Suppressor macrophage treated with lipopolysaccharide for 1 hour (primary cell): ENCODE measurements at regions not wholly inside any gene's neighbourhood (a gene's known extent, or its start where the extent isn't known, plus 50 kb on each side); places are given as distances from the start of the nearest gene placed in this dataset.
A peak's percentile ranks its signal among the peaks of the same experiment; 100 is the strongest.
"Not testable (repeated sequence)": the region's sequence is repeated elsewhere in the genome, so short reads cannot be mapped to it uniquely, and the experiment has no call there.

Source experiments
- DNase-seq, 3 donors: peaks; one replicate each; pipeline ENCODE4 v3.0.0-alpha.2; 2020 to 2022

GRCh38 chr2:123840016-123840415, 185.1 kb upstream of the CNTNAP5 start:
- DNase-seq = no peak

DNA sequence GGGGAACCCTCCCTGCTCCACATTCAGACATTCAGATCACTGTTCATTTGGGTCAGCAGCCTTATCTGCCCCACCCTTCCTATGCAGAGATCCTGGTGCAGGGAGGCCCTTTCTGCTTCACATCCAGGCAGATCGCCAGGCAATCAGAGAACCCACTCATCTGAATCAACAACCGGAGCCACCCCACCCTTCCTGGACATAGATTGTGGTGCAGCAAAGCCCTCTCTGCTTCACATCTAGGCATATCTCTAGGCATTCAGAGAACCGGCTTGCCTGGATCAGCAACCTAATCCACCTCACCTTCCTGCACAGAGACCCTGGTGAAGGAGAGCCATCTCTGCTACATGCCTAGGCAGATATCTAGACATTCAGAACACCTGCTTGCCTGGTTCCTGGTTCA, 184.5 kb upstream of the CNTNAP5 start:
- DNase-seq = no peak

- no peak for DNase-seq
Observed at GRCh38 chr2:123851281-123851680, 173.8 kb upstream of the CNTNAP5 start.

- no peak for DNase-seq
Observed at GRCh38 chr2:123853161-123853560, 171.9 kb upstream of the CNTNAP5 start.

- not testable (repeated sequence) for DNase-seq
Observed at GRCh38 chr2:123859031-123859430, 166.1 kb upstream of the CNTNAP5 start.

DNA sequence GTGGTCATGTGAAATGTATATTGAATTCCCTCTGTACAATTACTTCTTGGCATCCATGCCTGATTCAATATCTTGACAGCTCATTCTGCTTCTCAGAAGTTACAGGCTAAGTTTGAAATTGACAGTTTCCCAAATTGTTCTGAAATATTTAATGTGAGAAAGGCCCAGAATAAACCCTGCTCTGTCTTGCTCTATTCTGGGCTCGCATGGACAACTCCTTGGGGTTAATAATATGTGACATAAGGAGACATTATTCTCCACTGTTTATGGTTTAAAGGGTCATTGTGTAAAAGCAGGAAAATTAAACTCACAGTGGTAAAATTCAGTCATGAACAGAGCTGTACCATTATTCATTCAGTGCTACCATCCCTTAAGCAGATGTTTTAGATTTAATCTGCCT, 160.7 kb upstream of the CNTNAP5 start:
- DNase-seq = no peak

GRCh38 chr2:123870206-123870880, 154.7 kb upstream of the CNTNAP5 start:
- no peak for DNase-seq

DNA sequence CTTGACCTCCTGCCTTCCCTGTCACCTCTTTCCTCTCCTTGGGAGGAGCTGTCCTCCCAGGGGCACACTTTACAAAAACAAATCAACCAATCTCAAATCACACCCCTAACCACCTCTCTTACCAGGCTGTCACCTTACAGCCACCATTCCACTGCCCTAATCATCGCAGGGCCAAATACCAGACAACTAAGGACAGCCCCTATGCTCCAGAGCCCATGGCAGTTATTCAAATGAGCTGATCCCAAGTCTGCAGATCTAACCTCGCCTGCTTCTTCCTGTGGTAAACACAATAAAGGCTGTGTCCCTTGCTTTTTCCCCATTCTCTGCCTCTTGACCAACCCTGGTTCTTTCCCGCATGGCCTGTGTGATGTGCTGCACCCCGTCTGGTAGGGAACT, 154.2 kb upstream of the CNTNAP5 start:
- DNase-seq = no peak

- DNase-seq = no peak
Observed at GRCh38 chr2:123890148-123890547, 134.9 kb upstream of the CNTNAP5 start.

- no peak for DNase-seq
Observed at GRCh38 chr2:123894167-123894566, 130.9 kb upstream of the CNTNAP5 start.

- DNase-seq = no peak
Observed at GRCh38 chr2:123895651-123896050, 129.4 kb upstream of the CNTNAP5 start.

- DNase-seq = no peak
Observed at GRCh38 chr2:123901256-123901655, 123.8 kb upstream of the CNTNAP5 start.

- no peak for DNase-seq
Observed at GRCh38 chr2:123906361-123906760, 118.7 kb upstream of the CNTNAP5 start.

GRCh38 chr2:123908522-123908921, 116.6 kb upstream of the CNTNAP5 start:
- no peak for DNase-seq

- DNase-seq = no peak
Observed at GRCh38 chr2:123912171-123912570, 112.9 kb upstream of the CNTNAP5 start.

GRCh38 chr2:123913143-123913735, 111.8 kb upstream of the CNTNAP5 start:
- no peak for DNase-seq

- DNase-seq = peak in 1 of 3 donors; percentile 0
Observed at GRCh38 chr2:123915380-123915779, 109.7 kb upstream of the CNTNAP5 start.

DNA sequence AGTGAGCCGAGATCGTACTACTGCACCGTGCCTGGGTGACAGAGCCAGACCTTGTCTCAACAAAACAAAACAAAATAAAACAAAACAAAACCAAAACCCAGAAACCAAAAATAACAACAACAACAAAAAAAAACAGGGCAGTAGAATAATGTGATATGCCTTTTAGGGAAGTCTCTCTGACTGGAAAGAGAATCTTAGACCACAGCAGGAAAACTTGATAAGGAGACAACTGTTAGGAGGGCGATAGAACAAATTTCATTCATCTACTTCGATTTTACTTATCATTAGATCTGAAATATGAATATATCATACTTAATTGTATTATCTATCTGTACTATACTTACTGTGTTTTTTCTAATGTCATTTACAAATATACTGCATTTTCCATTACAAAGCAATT, 109.0 kb upstream of the CNTNAP5 start:
- no peak for DNase-seq

GRCh38 chr2:123916531-123916930, 108.6 kb upstream of the CNTNAP5 start:
- DNase-seq = no peak

GRCh38 chr2:123917241-123917640, 107.8 kb upstream of the CNTNAP5 start:
- DNase-seq = no peak

DNA sequence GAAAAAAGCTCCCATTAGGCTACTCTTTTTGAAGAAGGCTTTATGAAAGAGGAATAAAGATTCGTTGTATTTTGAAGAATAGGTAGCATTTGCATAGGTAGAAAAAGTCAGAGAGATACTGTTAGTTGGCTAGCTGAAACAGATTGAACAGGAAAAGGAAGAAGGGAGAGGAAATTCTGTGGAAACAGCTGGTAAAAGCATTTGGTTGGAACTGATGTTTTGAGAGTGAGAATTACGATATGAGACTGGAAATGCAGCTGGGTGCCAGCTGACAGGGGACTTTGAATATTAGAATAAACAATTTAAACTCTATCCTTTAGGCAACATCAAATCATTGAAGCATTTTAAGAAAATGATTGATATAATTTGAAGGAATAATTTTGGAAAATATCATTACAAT, 96.7 kb upstream of the CNTNAP5 start:
- no peak for DNase-seq

GRCh38 chr2:123935405-123935804, 89.7 kb upstream of the CNTNAP5 start:
- no peak for DNase-seq

GRCh38 chr2:123953846-123954245, 71.2 kb upstream of the CNTNAP5 start:
- DNase-seq = no peak

DNA sequence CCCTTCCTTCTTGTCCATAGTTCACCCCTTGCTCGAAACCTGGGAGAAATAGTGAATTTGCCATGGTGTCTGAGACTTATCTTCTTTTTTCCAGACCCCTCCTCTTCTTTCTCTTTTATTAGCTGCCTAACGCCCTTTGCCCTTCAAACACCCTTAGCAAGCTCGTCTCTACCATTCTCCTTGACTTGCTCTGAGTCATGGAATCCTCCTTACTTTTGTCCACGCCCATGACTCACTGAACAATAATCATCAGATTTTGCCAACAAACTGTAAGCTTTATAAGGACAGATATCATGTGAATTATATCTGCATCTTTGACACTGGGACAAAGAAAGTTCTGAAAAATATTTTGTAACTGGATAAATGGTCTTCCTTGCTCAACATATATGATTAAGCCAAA, 67.1 kb upstream of the CNTNAP5 start:
- no peak for DNase-seq

DNA sequence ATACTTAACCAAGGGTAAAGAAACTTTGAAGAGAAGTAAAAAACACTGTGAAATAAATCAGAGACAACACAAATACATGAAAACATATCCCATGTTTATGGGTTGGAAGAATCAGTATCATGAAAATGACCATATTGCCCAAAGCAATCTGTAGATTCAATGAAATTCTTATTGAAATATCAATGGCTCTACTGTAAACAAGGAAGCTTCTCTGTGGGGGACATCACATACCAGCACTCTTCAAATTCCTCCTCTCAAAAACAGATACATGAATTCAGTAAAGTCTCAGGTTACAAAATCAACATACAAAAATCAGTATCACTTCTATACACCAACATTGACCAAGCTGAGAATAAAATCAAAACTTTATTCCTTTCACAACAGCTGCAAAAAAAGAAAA, 63.5 kb upstream of the CNTNAP5 start:
- no peak for DNase-seq
